ENCODE measurements at regions not wholly inside any gene's neighbourhood (a gene's known extent, or its start where the extent isn't known, plus 50 kb on each side); places are given as distances from the start of the nearest gene placed in this dataset.

DNA sequence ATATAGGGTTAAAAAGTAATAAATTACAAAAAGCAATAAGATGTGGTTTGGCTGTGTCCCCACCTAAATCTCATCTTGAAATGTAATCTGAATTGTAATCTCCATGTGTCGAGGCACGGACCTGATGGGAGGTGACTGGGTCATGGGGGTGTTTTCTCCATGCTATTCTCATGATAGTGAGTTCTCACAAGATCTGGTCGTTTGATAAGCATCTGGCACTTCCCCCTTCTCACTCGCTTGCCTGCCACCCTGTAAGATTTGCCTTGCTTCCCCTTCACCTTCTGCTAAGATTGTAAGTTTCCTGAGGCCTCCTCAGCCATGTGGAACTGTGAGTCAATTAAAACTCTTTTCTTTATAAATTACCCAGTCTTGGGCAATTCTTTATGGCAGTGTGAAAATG is 577.4 kb downstream of the TBC1D4 start:
- TF ChIP-seq POLR2AphosphoS5 (IDR thresholded peaks at IDR 0.05) (no peak), EP300 (IDR thresholded peaks at IDR 0.05; ENCODE audit: low read depth) (no peak)
- TF ChIP-seq, protein P1, sequence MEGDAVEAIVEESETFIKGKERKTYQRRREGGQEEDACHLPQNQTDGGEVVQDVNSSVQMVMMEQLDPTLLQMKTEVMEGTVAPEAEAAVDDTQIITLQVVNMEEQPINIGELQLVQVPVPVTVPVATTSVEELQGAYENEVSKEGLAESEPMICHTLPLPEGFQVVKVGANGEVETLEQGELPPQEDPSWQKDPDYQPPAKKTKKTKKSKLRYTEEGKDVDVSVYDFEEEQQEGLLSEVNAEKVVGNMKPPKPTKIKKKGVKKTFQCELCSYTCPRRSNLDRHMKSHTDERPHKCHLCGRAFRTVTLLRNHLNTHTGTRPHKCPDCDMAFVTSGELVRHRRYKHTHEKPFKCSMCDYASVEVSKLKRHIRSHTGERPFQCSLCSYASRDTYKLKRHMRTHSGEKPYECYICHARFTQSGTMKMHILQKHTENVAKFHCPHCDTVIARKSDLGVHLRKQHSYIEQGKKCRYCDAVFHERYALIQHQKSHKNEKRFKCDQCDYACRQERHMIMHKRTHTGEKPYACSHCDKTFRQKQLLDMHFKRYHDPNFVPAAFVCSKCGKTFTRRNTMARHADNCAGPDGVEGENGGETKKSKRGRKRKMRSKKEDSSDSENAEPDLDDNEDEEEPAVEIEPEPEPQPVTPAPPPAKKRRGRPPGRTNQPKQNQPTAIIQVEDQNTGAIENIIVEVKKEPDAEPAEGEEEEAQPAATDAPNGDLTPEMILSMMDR (IDR thresholded peaks at IDR 0.05) = no peak
